GM18519 (cell line): ENCODE measurements at regions not wholly inside any gene's neighbourhood (a gene's known extent, or its start where the extent isn't known, plus 50 kb on each side); places are given as distances from the start of the nearest gene placed in this dataset.

Source experiments
- ATAC-seq: cut with Tn5 transposase; IDR thresholded peaks from one replicate; pipeline ENCODE4 v1.9.1; 2021; ENCODE audit warnings: mild to moderate bottlenecking, moderate library complexity; ENCODE audit not compliant: unreplicated experiment, low FRiP score

- ATAC-seq, result no peak
Observed at GRCh38 chr18:66695281-66695680, 91.4 kb upstream of the CDH19 start.

DNA sequence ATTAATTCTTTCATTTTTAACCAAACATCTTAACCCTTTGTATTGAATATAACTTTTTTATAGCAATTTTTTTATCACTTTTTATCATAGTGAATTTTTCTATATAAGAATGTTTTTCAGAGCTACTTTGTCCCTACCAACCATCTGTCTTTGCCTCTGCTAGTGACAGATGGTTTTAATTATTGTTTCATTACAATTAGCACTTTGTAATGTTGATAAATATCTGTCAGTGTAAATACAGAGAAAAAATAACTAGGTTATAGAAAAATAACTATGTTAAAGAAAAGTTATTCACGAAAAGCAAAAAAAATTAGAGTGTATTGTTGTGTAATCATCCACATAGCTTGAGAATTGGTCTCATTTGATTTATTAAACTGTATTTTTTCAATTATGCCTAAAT, 91.0 kb upstream of the CDH19 start:
- no peak for ATAC-seq

- no peak for ATAC-seq
Observed at GRCh38 chr18:66687635-66688034, 83.7 kb upstream of the CDH19 start.

GRCh38 chr18:66682855-66683322, 79.0 kb upstream of the CDH19 start:
- ATAC-seq, result no peak

- ATAC-seq, result no peak
Observed at GRCh38 chr18:66676699-66677098, 72.8 kb upstream of the CDH19 start.

DNA sequence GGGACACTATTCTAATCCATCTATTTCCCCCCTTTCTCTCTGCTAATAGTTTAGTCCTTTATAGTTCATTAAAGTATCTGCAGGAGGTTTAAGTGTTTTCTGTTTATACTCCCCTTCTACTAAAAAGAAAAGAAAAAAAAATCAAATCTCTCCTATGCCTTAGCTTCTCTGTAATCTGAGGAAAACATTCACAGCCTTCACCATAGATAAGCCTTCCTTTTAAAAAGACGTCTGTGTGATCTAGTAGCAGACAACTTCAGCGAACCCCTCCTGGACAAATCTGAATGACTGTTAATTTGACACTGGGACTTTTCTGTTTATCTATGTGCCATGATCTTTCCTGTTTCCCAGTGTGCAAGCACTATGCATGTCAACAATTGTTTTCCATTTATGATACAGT, 70.4 kb upstream of the CDH19 start:
- no peak for ATAC-seq

DNA sequence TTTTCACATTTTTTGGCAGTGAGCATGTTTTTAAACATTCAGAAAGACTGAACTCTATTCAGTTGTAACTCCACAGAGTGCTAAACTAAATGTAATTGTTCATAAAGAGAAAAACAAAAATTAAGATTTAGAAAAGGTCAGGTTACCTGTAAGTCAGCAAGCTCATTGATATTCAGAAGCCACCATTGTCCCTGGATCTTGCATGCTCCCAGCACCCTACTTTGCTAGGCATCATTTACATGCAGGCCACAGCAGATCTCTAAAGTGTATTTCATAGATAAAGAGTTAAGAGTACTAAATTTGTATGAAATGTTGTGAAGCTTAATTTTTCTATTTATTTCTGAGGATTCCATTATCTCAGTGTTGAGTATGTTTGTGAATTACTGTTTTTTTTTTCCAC, 64.8 kb upstream of the CDH19 start:
- ATAC-seq, result no peak

- ATAC-seq, result no peak
Observed at GRCh38 chr18:66662632-66663031, 58.7 kb upstream of the CDH19 start.

GRCh38 chr18:66655407-66655806, 51.5 kb upstream of the CDH19 start:
- ATAC-seq, result no peak
